ENCODE measurements at regions not wholly inside any gene's neighbourhood (a gene's known extent, or its start where the extent isn't known, plus 50 kb on each side); places are given as distances from the start of the nearest gene placed in this dataset.

GRCh38 chr4:157992948-157993839, 179.6 kb downstream of the GASK1B start:
- TF ChIP-seq CTCF (conservative IDR thresholded peaks at IDR 0.05 in 1 of 2, IDR thresholded peaks at IDR 0.05 in 1 of 2; ENCODE audit: extremely low read depth in 1 of 2, insufficient read depth in 1 of 2, low read depth in 1 of 2, low read length in 2 of 2) (no peak), EZH2 (IDR thresholded peaks at IDR 0.05; ENCODE audit: borderline replicate concordance, low read length) (no peak)

All from mammary epithelial cell (primary cell).